ENCODE measurements at regions not wholly inside any gene's neighbourhood (a gene's known extent, or its start where the extent isn't known, plus 50 kb on each side); places are given as distances from the start of the nearest gene placed in this dataset.

GRCh38 chr14:25231004-25231403 lies 181.1 kb upstream of the STXBP6 start:
- Histone ChIP-seq H3K4me3 (replicated peaks in 1 of 3; ENCODE audit: insufficient read depth in 1 of 3, low read depth in 1 of 3, low read length in 3 of 3) (no peak overlapping the region), H3K79me2 (ENCODE audit: control insufficient read depth, insufficient read depth, low read length) (no peaks in the 10 kb centered on the region), H2AFZ (ENCODE audit: low read depth, low read length) (no peak overlapping the region), H4K20me1 (replicated peaks; ENCODE audit: control insufficient read depth, extremely low read depth, insufficient read depth, low read length) (no peaks in the 10 kb centered on the region), H3K27ac (ENCODE audit: insufficient read depth, low read depth, low read length) (no peak overlapping the region), H3K36me3 (ENCODE audit: control insufficient read depth in 2 of 2, extremely low read depth in 1 of 2, insufficient read depth in 2 of 2, low read length in 2 of 2) (no peaks in the 10 kb centered on the region), H3K27me3 (ENCODE audit: control insufficient read depth in 2 of 2, insufficient read depth in 2 of 2, low read length in 2 of 2) (no peaks in the 10 kb centered on the region), H3K4me1 (ENCODE audit: control insufficient read depth, extremely low read depth, insufficient read depth, low read length) (no peaks in the 10 kb centered on the region), H3K9ac (replicated peaks; ENCODE audit: extremely low read depth, insufficient read depth, low read length) (no peak overlapping the region), H3K4me2 (ENCODE audit: insufficient read depth, low read length) (no peak overlapping the region), H3K9me1 (replicated peaks; ENCODE audit: control insufficient read depth, extremely low read depth, insufficient read depth, low read length) (no peaks in the 10 kb centered on the region), H3K9me3 (replicated peaks; ENCODE audit: control insufficient read depth, insufficient read depth, low read length) (no peaks in the 10 kb centered on the region)
- dilution Hi-C loops (cut with MboI; ENCODE audit: extremely low pct_ligation_motif_present, low sequenced_read_pairs) (no loop called here), intact Hi-C loops (cut with micrococcal nuclease) (loop anchor here (10.0 kb wide), 1 partner anchor 174 kb away; no protein-coding TSS in a partner anchor)
- ChIA-PET POLR2A (no interaction called here), CTCF (no interaction called here)
- no TSS peak for BruUV-seq (replicated peaks)
- TF ChIP-seq MAX (IDR thresholded peaks at IDR 0.05; ENCODE audit: insufficient read depth, insufficient read length) (no peak), POLR2AphosphoS5 (IDR thresholded peaks at IDR 0.05; ENCODE audit: insufficient read depth, low read depth, low read length) (no peak), JUN (IDR thresholded peaks at IDR 0.05; ENCODE audit: borderline replicate concordance, insufficient read depth, insufficient read length, low read depth) (no peak), FOS (IDR thresholded peaks at IDR 0.05; ENCODE audit: borderline replicate concordance, insufficient read depth, low read length) (no peak), GATA2 (IDR thresholded peaks at IDR 0.05; ENCODE audit: insufficient read depth, insufficient read length, low read depth, low read length) (no peak), POLR2A (IDR thresholded peaks at IDR 0.05; ENCODE audit: low read depth, low read length) (no peak), CTCF (IDR thresholded peaks at IDR 0.05; ENCODE audit: extremely low read depth in 1 of 2, insufficient read depth in 1 of 2, low read depth in 1 of 2, low read length in 2 of 2) (no peak), MYC (IDR thresholded peaks at IDR 0.05; ENCODE audit: low read depth, low read length) (no peak), EZH2 (IDR thresholded peaks at IDR 0.05; ENCODE audit: borderline replicate concordance, low read depth, low read length, severe bottlenecking) (no peak)
- DNase-seq (ENCODE audit: low read depth, low spot score) (peak; percentile 19), FAIRE-seq (no peak)
